HEK293 (cell line): ENCODE measurements at regions not wholly inside any gene's neighbourhood (a gene's known extent, or its start where the extent isn't known, plus 50 kb on each side); places are given as distances from the start of the nearest gene placed in this dataset.

ENCODE experiments used
- CTCF ChIP-seq: fragments of 450-650 bp; formaldehyde crosslinking; IDR thresholded peaks from 2 replicates; pipeline ENCODE4 v1.5.1; 2016; ENCODE audit warnings: missing biosample characterization, missing genetic modification characterization
- GFI1B ChIP-seq: fragments of 450-650 bp; formaldehyde crosslinking; IDR thresholded peaks from 2 replicates; pipeline ENCODE4 v1.5.1; 2016; ENCODE audit warnings: missing biosample characterization, missing genetic modification characterization
- PRDM10 ChIP-seq: fragments of 450-650 bp; formaldehyde crosslinking; IDR thresholded peaks from 2 replicates; pipeline ENCODE4 v1.5.1; 2016; ENCODE audit warnings: missing biosample characterization, missing genetic modification characterization
- PRDM4 ChIP-seq: fragments of 450-650 bp; formaldehyde crosslinking; IDR thresholded peaks from 2 replicates; pipeline ENCODE4 v1.5.1; 2017; ENCODE audit warnings: missing biosample characterization, missing genetic modification characterization
- ZNF112 ChIP-seq: fragments of 450-650 bp; formaldehyde crosslinking; IDR thresholded peaks from 2 replicates; pipeline ENCODE4 v1.5.0; 2017; ENCODE audit warnings: missing biosample characterization, missing genetic modification characterization
- ZNF146 ChIP-seq: fragments of 450-650 bp; formaldehyde crosslinking; IDR thresholded peaks from 2 replicates; pipeline ENCODE4 v1.5.1; 2016; ENCODE audit warnings: missing biosample characterization, missing genetic modification characterization
- ZNF148 ChIP-seq: fragments of 450-650 bp; formaldehyde crosslinking; IDR thresholded peaks from 2 replicates; pipeline ENCODE4 v1.5.0; 2017; ENCODE audit warnings: missing biosample characterization, missing genetic modification characterization, borderline replicate concordance
- ZNF521 ChIP-seq: fragments of 450-650 bp; formaldehyde crosslinking; IDR thresholded peaks from 2 replicates; pipeline ENCODE4 v1.5.1; 2017; ENCODE audit warnings: missing biosample characterization, mild to moderate bottlenecking, missing genetic modification characterization
- ZNF544 ChIP-seq: fragments of 450-650 bp; formaldehyde crosslinking; IDR thresholded peaks from 2 replicates; pipeline ENCODE4 v1.5.0; 2017; ENCODE audit warnings: missing biosample characterization, missing genetic modification characterization
- ZNF707 ChIP-seq: fragments of 450-650 bp; formaldehyde crosslinking; IDR thresholded peaks from 2 replicates; pipeline ENCODE4 v1.5.1; 2016; ENCODE audit warnings: missing biosample characterization, missing genetic modification characterization

GRCh38 chr1:8145545-8146202, 119.6 kb upstream of the ERRFI1 start:
- TF ChIP-seq ZNF148 (no peak), ZNF707 (tag by site-specific recombination) (no peak), ZNF521 (tag by site-specific recombination) (no peak), ZNF146 (tag by site-specific recombination) (no peak), ZNF112 (tag by site-specific recombination) (no peak), ZNF544 (no peak), CTCF (tag by site-specific recombination) (no peak), PRDM10 (no peak), GFI1B (tag by site-specific recombination) (no peak), PRDM4 (tag by site-specific recombination) (no peak)
